ENCODE measurements at regions not wholly inside any gene's neighbourhood (a gene's known extent, or its start where the extent isn't known, plus 50 kb on each side); places are given as distances from the start of the nearest gene placed in this dataset.
"Not testable (repeated sequence)": the region's sequence is repeated elsewhere in the genome, so short reads cannot be mapped to it uniquely, and the experiment has no call there.

DNA sequence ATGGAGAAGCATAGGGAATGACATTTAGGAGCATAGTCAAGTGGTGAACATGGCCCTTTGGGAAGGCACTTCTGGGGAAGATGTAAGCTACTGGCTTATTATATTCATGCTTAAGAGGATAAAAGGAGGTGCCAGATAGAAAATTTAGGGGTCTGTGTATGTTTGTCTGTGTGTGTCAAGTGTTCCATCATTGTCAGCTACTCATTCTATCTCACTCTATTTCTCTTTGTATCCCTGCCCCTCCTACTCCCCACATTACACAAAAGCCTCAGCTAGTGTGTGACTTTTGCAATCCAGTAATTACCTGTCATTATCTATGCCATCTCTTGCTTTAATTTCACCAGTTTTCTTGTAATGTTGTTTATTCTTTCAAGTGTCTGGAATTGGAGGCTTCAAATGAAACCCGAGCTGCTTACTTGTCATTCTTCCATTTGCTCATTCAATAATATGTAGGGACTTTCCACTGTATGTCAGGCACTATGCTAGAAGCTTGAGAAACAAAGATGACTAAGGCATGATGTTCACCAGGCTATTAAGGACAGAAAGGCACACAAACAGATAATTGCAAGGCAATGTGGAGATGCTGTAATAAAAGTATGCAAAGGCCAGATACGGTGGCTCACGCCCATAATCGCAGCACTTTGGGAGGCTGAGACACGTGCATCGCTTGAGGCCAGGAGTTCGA lies 229.8 kb upstream of the TEX13C start:
- DNase-seq (ENCODE audit: low spot score), result no peak

DNA sequence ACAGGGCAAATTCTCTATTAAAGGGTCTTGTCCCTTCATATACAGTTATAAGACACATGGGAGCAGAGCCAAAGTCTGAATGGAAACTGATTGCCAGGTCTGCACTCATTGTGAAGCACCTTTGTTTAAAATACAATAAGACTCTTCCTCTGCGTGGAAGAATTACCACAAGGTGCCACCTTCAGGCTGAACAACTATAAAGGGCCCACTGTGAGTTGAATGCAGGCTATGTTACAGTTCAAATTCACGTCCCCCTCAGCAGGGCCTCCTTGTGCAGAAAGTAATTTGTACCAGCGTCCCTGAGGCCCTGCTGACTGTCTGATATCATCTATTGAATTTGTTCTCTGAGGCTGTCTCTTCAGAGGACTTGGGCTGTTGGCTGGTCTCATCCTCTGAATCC lies 225.8 kb upstream of the TEX13C start:
- no peak for DNase-seq (ENCODE audit: low spot score)

DNA sequence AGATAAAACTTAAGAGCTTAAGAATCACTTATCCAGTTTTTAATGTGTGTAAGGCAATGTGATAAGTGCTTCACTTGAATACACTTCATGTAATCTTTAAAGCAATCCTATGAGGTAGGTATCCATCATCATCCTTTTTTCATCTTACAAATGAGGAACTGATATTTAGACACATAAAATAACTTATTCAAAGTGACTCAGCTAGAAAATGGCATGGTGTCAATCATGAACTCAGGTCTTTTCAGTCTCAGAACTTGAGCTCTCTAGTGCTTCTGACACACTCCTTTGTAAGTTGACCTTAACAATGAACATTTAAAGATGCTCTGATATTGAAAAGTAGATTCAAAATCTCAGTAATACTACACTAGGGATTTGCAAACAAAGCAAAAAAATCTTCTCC lies 224.8 kb upstream of the TEX13C start:
- DNase-seq (ENCODE audit: low spot score), result no peak

DNA sequence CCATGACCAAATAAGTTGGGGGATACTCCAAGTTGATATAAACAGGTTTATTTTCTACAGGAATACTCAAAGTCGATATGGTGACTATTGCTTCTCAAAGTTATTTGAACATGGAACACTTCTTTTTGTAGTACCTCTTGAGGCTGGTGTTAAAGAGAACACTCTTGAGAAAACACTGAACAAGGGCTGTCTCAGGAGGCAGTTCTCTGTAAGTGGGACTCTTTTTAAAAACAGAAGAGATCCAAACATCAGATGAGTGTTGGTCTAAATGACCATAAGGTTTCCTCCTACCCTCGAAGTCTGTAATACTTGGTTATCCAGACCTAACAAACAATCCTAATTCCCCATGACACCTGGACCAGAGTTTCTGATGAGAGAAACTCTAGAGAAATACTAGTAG lies 223.2 kb upstream of the TEX13C start:
- no peak for DNase-seq (ENCODE audit: low spot score)

DNA sequence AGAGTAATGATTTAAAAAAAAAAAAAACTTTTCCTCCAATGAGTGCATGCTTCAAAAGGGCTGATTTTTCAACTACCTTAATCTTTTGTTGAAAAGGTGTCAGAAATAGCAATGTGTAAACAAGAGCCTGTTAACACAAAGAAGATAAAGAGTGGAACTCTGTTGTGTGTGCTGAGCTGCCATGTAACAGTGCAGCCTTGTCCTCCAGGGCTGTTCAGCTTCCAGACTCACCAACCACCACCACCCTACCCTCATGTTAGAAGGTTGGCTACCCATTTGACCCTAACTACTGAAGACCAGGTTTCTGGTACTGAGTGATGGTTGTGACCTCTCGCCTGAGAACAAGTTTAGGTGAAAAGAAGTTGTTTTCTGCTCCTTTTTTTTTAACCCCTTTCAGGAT lies 222.8 kb upstream of the TEX13C start:
- DNase-seq (ENCODE audit: low spot score), result no peak

DNA sequence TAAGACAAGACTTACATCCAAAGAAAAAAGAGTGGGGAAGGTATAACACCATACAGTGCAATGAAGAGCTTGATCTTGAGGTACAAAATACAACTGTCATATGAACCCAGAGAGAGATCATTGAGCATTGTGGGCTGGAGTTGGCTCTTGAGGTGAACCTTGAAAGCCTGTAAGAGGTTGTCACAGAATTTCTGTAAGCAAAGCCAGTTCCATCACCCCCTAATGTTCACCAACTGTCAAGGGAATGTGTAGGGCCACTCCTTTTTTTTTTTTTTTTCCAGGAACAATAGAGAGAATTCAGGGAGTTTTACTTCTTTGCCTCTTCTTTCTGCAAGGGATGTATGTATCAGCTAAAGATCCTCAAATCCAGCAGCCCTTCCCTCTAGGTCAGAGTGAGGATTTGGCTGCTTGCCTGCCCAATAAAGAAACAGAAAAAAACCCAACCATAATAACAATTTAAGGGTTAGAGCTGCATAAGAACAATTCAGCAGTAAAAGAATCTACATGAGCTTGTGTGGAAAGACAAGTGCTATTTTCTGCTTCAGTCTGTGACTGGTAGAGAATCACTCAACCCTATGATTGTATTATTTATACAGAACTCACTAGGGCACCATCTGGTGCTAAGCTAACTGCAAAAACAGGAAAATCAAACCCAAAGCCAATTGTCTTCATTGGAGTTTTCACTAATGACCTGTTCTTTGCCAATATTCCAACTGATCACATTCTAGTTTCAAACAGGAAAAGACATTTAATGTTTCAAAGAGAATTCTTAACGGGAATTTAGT lies 217.5 kb upstream of the TEX13C start:
- DNase-seq (ENCODE audit: low spot score), result no peak

DNA sequence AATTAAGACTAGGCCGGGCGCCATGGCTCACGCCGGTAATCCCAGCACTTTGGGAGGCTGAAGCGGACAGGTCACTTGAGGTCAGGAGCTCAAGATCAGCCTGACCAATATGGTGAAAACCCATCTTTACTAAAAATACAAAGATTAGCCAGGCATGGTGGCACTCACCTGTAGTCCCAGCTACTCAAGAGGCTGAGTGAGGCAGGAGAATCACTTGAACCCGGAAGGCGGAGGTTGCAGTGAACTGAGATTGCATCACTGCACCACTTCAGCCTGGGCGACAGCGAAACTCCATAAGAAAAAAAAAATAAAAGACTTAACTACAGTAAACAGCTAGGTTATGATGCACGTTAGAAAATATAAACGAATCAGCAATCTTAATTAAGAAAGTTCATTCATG lies 216.0 kb upstream of the TEX13C start:
- no peak for DNase-seq (ENCODE audit: low spot score)

DNA sequence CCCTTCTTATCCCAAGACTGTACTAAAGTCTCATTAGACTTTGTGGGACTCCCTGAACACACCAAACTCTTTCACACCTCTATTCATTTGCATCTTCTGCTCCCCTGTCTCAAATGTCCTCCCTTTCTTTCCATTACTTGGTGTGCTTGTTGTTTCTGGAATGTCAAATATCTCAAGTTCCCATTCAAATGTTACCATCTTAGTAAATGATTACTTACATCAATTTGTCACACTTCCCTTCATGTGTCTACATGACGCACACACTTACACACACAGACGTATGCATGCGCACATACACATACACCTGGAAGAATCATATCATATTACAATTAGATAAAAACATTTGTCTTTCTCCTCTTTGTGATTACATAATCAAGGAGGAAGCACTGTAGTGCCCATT lies 210.8 kb upstream of the TEX13C start:
- no peak for DNase-seq (ENCODE audit: low spot score)

DNA sequence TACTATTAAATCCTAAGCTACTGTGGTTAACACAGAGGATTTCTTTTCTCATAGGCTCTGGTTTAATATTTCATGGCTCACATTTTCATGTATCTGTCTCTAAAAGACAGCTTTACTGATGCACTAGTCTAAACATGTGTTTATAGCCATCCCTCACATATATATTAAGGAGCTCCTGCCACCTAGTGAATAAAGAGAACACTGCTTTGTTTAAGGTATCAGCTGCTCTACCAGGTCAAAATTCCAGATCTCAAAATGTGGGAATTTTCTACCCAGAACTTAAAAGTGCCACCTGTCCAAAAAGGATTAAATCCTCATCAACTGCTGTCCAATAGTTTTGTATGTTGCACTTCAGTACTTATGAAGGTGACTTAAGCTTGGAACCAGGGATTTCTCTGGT lies 188.5 kb upstream of the TEX13C start:
- DNase-seq (ENCODE audit: low spot score), result no peak

DNA sequence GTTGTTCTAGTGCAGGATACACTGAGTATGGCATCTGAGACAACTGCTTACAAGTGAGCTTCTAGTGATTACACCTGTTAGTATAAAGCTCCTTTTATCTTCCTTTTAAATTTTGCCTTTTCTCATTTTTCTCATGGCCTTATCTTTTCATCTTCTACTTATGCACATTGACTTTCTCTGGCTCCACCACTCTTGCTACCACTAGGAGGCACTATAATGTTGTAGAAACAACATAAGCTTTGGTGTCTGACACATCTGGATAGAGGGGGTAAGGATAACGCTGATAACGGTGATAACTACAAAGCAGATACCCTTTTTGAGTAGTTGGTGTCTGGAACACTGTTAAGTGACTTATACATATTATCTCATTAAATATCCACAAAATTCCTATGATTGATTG lies 187.4 kb upstream of the TEX13C start:
- DNase-seq (ENCODE audit: low spot score), result no peak

DNA sequence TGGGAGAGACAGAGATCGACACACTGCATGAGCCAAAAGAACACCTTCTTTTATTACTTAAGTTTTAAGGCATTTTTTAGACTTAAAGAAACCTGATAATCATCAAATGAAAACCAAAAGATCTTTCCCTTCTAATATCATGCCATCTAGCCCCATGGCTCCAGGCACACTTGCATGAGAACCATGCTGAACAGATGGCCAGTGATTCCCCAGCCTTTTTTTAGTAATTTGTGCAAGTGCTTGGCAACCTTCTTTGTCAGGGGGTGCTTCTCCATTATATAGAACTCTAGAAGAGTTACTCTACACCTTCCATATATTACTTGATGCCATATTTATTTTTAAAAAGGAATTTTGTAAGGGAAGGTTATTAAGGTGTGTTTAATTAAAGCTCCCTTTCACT lies 182.2 kb upstream of the TEX13C start:
- no peak for DNase-seq (ENCODE audit: low spot score)

DNA sequence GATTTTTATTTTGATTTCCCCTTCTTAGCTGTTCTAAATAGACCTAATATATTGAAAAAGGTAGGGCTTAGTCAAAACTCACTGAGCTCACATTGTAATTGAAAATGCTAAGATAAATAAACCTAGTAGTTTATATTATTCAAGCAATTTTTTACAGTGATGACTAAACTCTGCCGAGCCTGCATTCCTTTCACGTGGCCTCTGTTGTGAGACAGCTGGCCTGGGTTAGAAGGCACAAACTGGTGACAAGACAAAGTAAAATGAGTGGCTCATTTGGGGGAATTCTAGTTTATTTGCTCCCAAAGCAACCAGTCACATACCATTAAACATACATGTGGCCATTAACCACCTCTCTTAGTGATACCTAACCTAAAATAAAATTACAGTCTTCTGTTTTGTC lies 169.4 kb upstream of the TEX13C start:
- no peak for DNase-seq (ENCODE audit: low spot score)

DNA sequence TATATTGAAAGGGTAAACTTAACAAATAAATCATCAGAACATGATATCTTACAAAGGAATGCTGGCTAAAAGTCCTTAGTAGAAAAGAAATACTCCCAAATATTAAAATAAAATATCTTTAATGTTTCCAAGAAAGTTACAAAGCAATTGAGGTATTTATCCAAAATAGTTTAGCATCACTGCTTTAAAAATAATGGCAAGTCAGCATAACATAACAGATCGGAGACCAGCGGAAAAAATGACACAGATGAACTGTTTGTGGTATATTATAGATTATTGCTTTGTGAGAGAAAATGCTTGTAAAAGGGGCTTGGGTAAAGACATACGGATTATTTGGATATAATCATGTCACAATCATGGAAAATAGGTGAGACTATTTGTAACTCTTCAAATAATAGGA lies 168.5 kb upstream of the TEX13C start:
- DNase-seq (ENCODE audit: low spot score), result no peak

DNA sequence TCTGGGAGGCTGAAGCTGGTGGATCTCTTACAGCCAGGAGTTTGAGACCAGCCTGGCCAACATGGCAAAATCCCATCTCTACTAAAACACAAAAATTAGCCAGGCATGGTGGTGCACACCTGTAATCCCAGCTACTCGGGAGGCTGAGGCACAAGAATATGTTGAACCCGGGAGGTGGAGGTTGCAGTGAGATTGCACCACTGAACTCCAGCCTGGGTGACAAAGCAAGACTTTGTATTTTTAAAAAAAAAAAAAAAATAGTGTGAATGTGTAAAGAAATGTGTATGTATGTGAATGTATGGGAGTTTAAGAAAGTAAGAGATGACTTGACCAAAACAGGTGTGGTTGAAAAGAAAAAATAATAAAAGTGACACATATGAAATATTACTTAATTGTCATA lies 167.7 kb upstream of the TEX13C start:
- DNase-seq (ENCODE audit: low spot score), result no peak

DNA sequence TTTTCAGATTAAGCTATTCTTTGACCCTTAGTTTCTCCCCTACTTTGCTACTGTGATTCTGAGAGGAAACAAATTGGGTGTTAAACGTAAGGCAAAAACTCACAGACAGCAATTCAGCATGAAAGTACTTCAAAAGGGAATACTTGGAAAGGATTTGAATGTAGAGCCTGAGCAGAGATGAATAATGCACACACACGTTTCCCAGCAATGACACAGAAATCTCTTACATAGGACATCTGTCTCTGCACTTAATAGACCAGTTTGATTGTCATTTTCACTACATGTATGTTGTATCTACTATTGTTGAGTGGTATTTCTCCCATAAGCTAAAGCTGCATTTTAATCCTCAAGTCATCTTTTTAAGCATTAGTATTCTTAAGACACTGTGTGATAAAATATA lies 166.1 kb upstream of the TEX13C start:
- no peak for DNase-seq (ENCODE audit: low spot score)

DNA sequence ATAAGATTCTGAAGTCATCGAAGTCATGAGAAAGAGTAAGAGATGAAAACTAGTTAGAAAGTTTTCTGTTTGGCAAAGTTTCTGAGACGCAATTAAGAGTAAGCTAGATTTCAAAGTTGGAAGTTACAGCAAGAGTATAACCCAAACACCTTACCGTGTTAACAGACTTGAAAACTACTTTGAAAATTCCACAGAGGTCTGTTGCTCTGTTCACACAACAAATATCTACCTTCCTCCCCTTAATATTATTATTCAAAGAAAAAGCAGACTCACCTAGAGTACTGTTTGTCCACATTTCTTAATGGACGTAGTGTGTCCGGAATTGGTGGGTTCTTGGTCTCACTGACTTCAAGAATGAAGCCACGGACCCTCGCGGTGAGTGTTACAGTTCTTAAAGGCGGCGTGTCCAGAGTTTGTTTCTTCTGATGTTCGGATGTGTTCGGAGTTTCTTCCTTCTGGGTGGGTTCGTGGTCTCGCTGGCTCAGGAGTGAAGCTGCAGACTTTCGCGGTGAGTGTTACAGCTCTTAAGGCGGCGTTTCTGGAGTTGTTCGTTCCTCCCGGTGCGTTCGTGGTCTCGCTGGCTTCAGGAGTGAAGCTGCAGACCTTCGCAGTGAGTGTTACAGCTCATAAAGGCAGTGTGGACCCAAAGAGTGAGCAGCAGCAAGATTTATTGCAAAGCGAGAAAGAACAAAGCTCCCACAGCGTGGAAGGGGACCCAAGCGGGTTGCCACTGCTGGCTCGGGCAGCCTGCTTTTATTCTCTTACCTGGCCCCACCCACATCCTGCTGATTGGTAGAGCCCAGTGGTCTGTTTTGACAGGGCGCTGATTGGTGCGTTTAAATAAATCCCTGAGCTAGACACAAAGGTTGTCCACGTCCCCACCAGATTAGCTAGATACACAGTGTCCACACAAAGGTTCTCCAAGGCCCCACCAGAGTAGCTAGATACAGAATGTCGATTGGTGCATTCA lies 165.1 kb upstream of the TEX13C start:
- not testable (repeated sequence) for DNase-seq (ENCODE audit: low spot score)

DNA sequence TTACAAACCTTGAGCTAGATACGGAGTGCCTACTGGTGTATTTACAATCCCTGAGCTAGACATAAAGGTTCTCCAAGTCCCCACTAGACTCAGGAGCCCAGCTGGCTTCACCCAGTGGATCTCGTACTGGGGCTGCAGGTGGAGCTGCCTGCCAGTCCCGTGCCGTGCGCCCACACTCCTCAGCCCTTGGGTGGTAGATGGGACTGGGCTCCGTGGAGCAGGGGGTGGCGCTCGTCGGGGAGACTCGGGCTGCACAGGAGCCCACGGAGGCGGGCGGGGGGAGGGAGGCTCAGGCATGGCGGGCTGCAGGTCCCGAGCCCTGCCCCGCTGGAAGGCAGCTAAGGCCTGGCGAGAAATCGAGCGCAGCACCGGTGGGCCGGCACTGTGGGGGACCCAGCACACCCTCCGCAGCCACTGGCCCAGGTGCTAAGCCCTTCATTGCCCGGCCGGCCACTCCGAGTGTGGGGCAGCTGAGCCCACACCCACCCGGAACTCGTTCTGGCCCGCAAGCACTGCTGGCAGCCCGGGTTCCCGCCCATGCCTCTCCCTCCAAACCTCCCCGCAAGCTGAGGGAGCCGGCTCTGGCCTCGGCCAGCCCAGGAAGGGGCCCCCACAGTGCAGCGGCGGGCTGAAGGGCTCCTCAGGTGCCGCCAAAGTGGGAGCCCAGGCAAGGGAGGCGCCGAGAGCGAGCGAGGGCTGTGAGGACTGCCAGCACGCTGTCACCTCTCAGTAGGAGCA lies 164.2 kb upstream of the TEX13C start:
- not testable (repeated sequence) for DNase-seq (ENCODE audit: low spot score)

DNA sequence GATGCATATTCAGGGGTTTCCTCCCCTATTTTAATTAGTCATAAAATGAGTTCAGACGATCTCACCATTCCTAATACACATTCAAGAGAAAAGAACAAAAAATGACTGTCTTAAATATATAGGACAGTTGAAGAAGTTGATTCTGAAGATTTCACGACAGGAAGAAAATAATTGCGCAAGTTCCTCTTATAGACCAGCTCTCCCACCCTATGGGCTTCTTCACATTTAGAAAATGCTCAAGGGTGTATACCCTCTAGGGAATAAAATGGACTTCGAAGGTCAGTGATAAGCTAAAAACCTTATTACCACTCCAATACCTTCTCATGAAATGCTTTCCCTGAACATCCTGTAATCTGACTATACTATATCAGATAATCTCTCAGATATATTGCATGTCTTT lies 149.2 kb upstream of the TEX13C start:
- DNase-seq (ENCODE audit: low spot score), result no peak

DNA sequence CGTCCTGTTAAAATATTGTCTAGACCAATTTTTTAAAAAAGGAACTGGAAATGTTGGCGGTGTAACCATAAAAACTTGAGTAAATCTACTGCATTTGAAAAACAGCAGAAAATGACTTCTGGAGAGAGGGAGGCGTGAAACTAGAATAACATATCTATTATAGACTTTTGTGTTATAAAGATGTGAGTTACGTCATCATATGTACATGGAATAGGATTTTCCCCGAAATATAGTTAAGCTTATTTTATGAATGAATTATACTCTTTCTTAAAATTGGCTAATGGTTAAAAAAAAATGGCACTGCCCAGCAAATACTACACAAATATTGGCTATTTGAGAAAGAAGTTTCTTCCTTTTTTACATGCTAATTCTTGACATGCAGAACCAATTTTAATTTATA lies 147.1 kb upstream of the TEX13C start:
- DNase-seq (ENCODE audit: low spot score), result no peak

DNA sequence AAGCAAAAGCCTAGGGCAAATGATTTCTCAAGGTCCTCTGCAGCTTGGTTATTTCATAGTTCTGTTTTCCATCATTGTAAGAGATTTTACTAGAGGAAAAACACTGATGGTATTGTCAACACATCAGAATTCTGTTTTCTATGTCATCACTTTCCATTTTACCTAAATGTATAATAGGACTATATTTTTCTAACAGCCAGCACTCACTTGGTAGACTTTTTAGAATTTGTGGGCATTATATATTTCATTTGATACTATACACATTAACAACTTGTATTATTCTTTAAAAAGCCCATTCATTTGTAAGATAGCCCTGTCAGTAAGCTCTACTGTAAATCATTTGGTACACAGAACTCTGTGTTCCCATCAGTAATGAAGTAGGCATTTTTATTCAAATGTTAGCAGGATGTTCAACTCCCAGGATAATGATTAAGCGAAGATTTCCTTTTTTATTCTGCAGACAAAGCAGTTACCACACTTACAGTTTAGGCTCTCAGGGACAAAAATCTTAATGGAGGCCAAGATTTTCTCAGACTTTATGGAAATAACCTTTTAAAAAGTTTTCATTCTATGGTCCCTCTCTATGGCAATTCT lies 143.6 kb upstream of the TEX13C start:
- no peak for DNase-seq (ENCODE audit: low spot score)

DNA sequence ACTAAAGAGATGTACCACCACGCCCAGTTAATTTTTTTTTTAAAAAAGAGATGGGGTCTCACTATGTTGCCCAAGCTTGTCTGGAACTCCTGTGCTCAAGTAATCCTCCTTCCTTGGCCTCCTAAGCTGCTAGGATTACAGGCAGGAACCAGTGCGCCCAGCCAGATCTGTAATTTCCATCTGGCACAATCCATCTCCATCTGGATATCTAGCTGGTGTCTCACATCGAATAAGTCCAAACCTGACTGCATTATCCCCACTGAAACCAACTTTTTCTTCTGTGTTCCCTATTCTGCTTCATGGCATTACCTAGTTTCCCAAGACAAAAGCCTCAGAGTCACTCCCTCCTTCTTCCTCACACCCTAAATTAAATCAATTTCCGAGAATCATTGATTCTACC lies 125.8 kb upstream of the TEX13C start:
- DNase-seq (ENCODE audit: low spot score), result no peak
